Neural cell (in vitro differentiated cells): ENCODE measurements at regions not wholly inside any gene's neighbourhood (a gene's known extent, or its start where the extent isn't known, plus 50 kb on each side); places are given as distances from the start of the nearest gene placed in this dataset.

Experiments used
- H2AFZ ChIP-seq: fragments of 200-600, 300-800 bp; sonication (generic), shearing (Covaris generic); 2 replicates; pipeline ENCODE4 v1.6.0; 2014; ENCODE audit warnings: low read depth, mild to moderate bottlenecking, antibody characterized with exemption, low read length, moderate library complexity
- H3F3A ChIP-seq: fragments of 200-600 bp; shearing (Covaris generic); 2 replicates; pipeline ENCODE4 v1.6.1; 2016; ENCODE audit warnings: mild to moderate bottlenecking, moderate library complexity, mixed read lengths, antibody characterized with exemption, low read length; ENCODE audit not compliant: insufficient read depth, poor library complexity, severe bottlenecking
- H3K27ac ChIP-seq: fragments of 200-600, 300-800 bp; sonication (generic), shearing (Covaris generic); 2 replicates; pipeline ENCODE4 v1.5.1; 2014; ENCODE audit warnings: mild to moderate bottlenecking, low read length, moderate library complexity
- H3K27me3 ChIP-seq: fragments of 300-800, 200-600 bp; sonication (generic), shearing (Covaris generic); 2 replicates; pipeline ENCODE4 v1.6.0; 2014; ENCODE audit warnings: mild to moderate bottlenecking, low read depth, low read length, moderate library complexity; ENCODE audit not compliant: insufficient read depth
- H3K36me3 ChIP-seq: fragments of 300-800, 200-600 bp; sonication (generic), shearing (Covaris generic); 2 replicates; pipeline ENCODE4 v1.5.1; 2014; ENCODE audit warnings: mild to moderate bottlenecking, antibody characterized with exemption, low read length, moderate library complexity; ENCODE audit not compliant: insufficient read depth
- H3K4me2 ChIP-seq: fragments of 300-800, 200-600 bp; sonication (generic), shearing (Covaris generic); 2 replicates; pipeline ENCODE4 v1.6.0; 2014; ENCODE audit warnings: mild to moderate bottlenecking, low read length
- H3K4me3 ChIP-seq: fragments of 300-800, 200-600 bp; sonication (generic), shearing (Covaris generic); 2 replicates; pipeline ENCODE4 v1.5.1; 2014; ENCODE audit warnings: mild to moderate bottlenecking, low read length, moderate library complexity
- H3K79me2 ChIP-seq: fragments of 200-600 bp; shearing (Covaris generic); replicated peaks from 2 replicates; pipeline ENCODE4 v1.6.0; 2014; ENCODE audit warnings: mild to moderate bottlenecking, low read length, moderate library complexity; ENCODE audit not compliant: insufficient read depth
- H3K9ac ChIP-seq: fragments of 300-800, 200-600 bp; sonication (generic), shearing (Covaris generic); 2 replicates; pipeline ENCODE4 v1.6.1; 2016; ENCODE audit warnings: mild to moderate bottlenecking, low read length, mixed read lengths
- H3K9me2 ChIP-seq: fragments of 200-600 bp; shearing (Covaris generic); 2 replicates; pipeline ENCODE4 v1.6.1; 2016; ENCODE audit warnings: mild to moderate bottlenecking, low read length, mixed read lengths; ENCODE audit not compliant: insufficient read depth
- H3K9me3 ChIP-seq: fragments of 200-600, 300-800 bp; sonication (generic), shearing (Covaris generic); 2 replicates; pipeline ENCODE4 v1.6.1; 2016; ENCODE audit warnings: mild to moderate bottlenecking, mixed run types, low read length, moderate library complexity, mixed read lengths
- H4K20me1 ChIP-seq: fragments of 200-600 bp; shearing (Covaris generic); 2 replicates; pipeline ENCODE4 v1.6.1; 2016; ENCODE audit warnings: mild to moderate bottlenecking, mixed run types; ENCODE audit not compliant: insufficient read depth
- CTCF ChIP-seq: fragments of 450-650 bp; IDR thresholded peaks from 2 replicates; pipeline ENCODE4 v1.5.1; 2014; ENCODE audit warnings: antibody characterized with exemption, mild to moderate bottlenecking, moderate library complexity; ENCODE audit not compliant: poor library complexity, severe bottlenecking
- EP300 ChIP-seq: fragments of 450-650 bp; conservative IDR thresholded peaks from 2 replicates; pipeline ENCODE4 v1.6.1; 2014; ENCODE audit warnings: antibody characterized with exemption, mild to moderate bottlenecking, moderate library complexity; ENCODE audit not compliant: poor library complexity, severe bottlenecking
- EZH2 ChIP-seq: fragments of 200-600, 300-800 bp; shearing (Covaris generic), sonication (generic); IDR thresholded peaks from 2 replicates; pipeline ENCODE4 v1.6.1; 2014; ENCODE audit warnings: antibody characterized with exemption, low read length, borderline replicate concordance, mild to moderate bottlenecking; ENCODE audit not compliant: insufficient read depth, poor library complexity, severe bottlenecking
- MXI1 ChIP-seq: fragments of 450-650 bp; conservative IDR thresholded peaks from 2 replicates; pipeline ENCODE4 v1.6.1; 2014; ENCODE audit warnings: antibody characterized with exemption, mild to moderate bottlenecking; ENCODE audit not compliant: poor library complexity, severe bottlenecking
- POLR2AphosphoS5 ChIP-seq: IDR thresholded peaks from 2 replicates; pipeline ENCODE4 v1.6.1; 2012
- RAD21 ChIP-seq: fragments of 450-650 bp; conservative IDR thresholded peaks from 2 replicates; pipeline ENCODE4 v1.6.1; 2014; ENCODE audit warnings: antibody characterized with exemption, mild to moderate bottlenecking, moderate library complexity
- SMC3 ChIP-seq: fragments of 450-650 bp; conservative IDR thresholded peaks from 2 replicates; pipeline ENCODE4 v1.6.1; 2014; ENCODE audit warnings: antibody characterized with exemption, mild to moderate bottlenecking, moderate library complexity; ENCODE audit not compliant: poor library complexity
- TAF1 ChIP-seq: IDR thresholded peaks from 2 replicates; pipeline ENCODE4 v1.6.1; 2012; ENCODE audit warnings: low read depth
- TF ChIP-seq, protein P1 (sequence below): IDR thresholded peaks from 2 replicates; pipeline ENCODE4 v1.6.1; 2012; ENCODE audit warnings: borderline replicate concordance

DNA sequence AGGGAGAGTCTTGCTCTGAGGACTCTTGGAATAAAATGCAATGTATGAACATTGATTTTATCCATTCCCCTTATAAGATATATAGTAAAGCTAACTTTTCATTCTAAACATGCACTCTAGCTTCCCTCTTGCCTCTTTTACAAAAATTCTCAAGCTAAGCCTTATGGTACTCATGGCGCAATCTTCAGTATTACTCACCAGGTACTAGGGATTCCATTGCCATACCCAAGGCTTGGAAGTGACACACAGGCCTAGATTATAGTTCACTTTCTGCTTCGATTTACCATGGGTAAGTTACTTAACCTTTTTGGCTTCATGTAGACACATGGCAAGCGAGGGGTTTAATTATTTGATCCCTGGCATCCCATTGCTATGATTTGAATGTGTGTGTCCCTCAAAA lies 331.5 kb downstream of the LRIG3 start:
- no peak overlapping the region for H2AFZ ChIP-seq
- no peak overlapping the region for H3K4me3 ChIP-seq
- H3K9me3 ChIP-seq, result no peaks in the 10 kb centered on the region
- no peaks in the 10 kb centered on the region for H3F3A ChIP-seq
- H3K36me3 ChIP-seq, result no peaks in the 10 kb centered on the region
- no peaks in the 10 kb centered on the region for H3K79me2 ChIP-seq
- no peak overlapping the region for H3K4me2 ChIP-seq
- H3K27me3 ChIP-seq, result no peaks in the 10 kb centered on the region
- no peaks in the 10 kb centered on the region for H3K9me2 ChIP-seq
- H4K20me1 ChIP-seq, result no peaks in the 10 kb centered on the region
- H3K27ac ChIP-seq, result no peak overlapping the region
- TF ChIP-seq TAF1, result no peak
- TF ChIP-seq MXI1, result no peak
- TF ChIP-seq POLR2AphosphoS5, result no peak
- TF ChIP-seq, protein P1, sequence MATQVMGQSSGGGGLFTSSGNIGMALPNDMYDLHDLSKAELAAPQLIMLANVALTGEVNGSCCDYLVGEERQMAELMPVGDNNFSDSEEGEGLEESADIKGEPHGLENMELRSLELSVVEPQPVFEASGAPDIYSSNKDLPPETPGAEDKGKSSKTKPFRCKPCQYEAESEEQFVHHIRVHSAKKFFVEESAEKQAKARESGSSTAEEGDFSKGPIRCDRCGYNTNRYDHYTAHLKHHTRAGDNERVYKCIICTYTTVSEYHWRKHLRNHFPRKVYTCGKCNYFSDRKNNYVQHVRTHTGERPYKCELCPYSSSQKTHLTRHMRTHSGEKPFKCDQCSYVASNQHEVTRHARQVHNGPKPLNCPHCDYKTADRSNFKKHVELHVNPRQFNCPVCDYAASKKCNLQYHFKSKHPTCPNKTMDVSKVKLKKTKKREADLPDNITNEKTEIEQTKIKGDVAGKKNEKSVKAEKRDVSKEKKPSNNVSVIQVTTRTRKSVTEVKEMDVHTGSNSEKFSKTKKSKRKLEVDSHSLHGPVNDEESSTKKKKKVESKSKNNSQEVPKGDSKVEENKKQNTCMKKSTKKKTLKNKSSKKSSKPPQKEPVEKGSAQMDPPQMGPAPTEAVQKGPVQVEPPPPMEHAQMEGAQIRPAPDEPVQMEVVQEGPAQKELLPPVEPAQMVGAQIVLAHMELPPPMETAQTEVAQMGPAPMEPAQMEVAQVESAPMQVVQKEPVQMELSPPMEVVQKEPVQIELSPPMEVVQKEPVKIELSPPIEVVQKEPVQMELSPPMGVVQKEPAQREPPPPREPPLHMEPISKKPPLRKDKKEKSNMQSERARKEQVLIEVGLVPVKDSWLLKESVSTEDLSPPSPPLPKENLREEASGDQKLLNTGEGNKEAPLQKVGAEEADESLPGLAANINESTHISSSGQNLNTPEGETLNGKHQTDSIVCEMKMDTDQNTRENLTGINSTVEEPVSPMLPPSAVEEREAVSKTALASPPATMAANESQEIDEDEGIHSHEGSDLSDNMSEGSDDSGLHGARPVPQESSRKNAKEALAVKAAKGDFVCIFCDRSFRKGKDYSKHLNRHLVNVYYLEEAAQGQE, result no peak
- TF ChIP-seq EZH2, result no peak
- TF ChIP-seq CTCF, result no peak
- TF ChIP-seq SMC3, result no peak
- no peak for TF ChIP-seq RAD21
- TF ChIP-seq EP300, result no peak
- no peak overlapping the region for H3K9ac ChIP-seq

- no peaks in the 10 kb centered on the region for H3K9me3 ChIP-seq
- H3K27ac ChIP-seq, result no peak overlapping the region
- no peak for TF ChIP-seq SMC3
- TF ChIP-seq TAF1, result no peak
- no peak for TF ChIP-seq EZH2
- no peak for TF ChIP-seq EP300
- TF ChIP-seq CTCF, result no peak
- TF ChIP-seq, protein P1, result no peak
- no peak for TF ChIP-seq RAD21
- no peak for TF ChIP-seq POLR2AphosphoS5
- TF ChIP-seq MXI1, result no peak
- no peaks in the 10 kb centered on the region for H3K79me2 ChIP-seq
- no peaks in the 10 kb centered on the region for H3K36me3 ChIP-seq
- H3K4me2 ChIP-seq, result no peak overlapping the region
- no peaks in the 10 kb centered on the region for H3F3A ChIP-seq
- H3K27me3 ChIP-seq, result no peaks in the 10 kb centered on the region
- no peak overlapping the region for H3K4me3 ChIP-seq
- no peaks in the 10 kb centered on the region for H3K9me2 ChIP-seq
- no peaks in the 10 kb centered on the region for H4K20me1 ChIP-seq
- H3K9ac ChIP-seq, result no peak overlapping the region
- no peak overlapping the region for H2AFZ ChIP-seq
Measured at GRCh38 chr12:58592475-58593207, 327.7 kb downstream of the LRIG3 start.
